Transverse colon (tissue), 4 donors: ENCODE measurements at regions not wholly inside any gene's neighbourhood (a gene's known extent, or its start where the extent isn't known, plus 50 kb on each side); places are given as distances from the start of the nearest gene placed in this dataset.

Experiments used
- EP300 ChIP-seq: sonication (generic); formaldehyde crosslinking; IDR thresholded peaks from one replicate; pipeline ENCODE4 v1.6.1; 2017; ENCODE audit warnings: antibody characterized with exemption, low read depth
- POLR2A ChIP-seq: fragments of 450-650 bp; IDR thresholded peaks from one replicate; pipeline ENCODE4 v1.6.1; 2016; ENCODE audit warnings: antibody characterized with exemption, mild to moderate bottlenecking, moderate library complexity
- POLR2AphosphoS5 ChIP-seq, 3 donors: sonication (generic); formaldehyde crosslinking; IDR thresholded peaks; one replicate each; pipeline ENCODE4 v1.6.1; 2016; ENCODE audit warnings: antibody characterized with exemption in 3 of 3
- TF ChIP-seq, protein P1 (sequence below), 5 experiments: fragments of 200-600 bp in 3 of 5; fragments of 450-650 bp in 2 of 5; sonication (generic) in 3 of 5; IDR thresholded peaks; 1 replicate in 2 of 5; 2 replicates in 3 of 5; pipeline ENCODE4 v1.5.1; 2016 to 2017; ENCODE audit warnings: antibody characterized with exemption in 5 of 5, inconsistent platforms in 3 of 5, mild to moderate bottlenecking in 2 of 5, moderate library complexity in 1 of 5

DNA sequence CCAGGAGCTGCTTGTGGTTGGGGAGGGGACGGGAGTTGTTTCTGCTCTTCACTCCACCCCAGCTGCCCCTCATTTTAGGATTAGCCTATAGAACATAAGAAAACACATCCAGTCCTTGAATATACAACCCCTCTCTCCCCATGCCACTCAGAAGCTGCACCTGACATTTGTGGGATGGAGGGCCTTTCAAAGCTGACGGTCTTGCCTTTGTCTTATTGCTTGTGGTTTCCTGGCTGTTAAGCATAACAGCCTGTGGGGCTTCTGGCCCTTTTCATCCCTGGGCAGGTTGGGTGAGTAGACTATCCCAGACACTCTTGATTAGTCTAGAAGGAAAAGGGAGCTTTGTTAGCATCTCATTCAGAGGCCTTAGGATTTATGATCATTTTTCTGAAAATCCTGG is 407.6 kb upstream of the BOD1L1 start:
- TF ChIP-seq, protein P1, sequence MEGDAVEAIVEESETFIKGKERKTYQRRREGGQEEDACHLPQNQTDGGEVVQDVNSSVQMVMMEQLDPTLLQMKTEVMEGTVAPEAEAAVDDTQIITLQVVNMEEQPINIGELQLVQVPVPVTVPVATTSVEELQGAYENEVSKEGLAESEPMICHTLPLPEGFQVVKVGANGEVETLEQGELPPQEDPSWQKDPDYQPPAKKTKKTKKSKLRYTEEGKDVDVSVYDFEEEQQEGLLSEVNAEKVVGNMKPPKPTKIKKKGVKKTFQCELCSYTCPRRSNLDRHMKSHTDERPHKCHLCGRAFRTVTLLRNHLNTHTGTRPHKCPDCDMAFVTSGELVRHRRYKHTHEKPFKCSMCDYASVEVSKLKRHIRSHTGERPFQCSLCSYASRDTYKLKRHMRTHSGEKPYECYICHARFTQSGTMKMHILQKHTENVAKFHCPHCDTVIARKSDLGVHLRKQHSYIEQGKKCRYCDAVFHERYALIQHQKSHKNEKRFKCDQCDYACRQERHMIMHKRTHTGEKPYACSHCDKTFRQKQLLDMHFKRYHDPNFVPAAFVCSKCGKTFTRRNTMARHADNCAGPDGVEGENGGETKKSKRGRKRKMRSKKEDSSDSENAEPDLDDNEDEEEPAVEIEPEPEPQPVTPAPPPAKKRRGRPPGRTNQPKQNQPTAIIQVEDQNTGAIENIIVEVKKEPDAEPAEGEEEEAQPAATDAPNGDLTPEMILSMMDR (IDR thresholded peaks at IDR 0.05), result no peak
- no peak for TF ChIP-seq EP300
- TF ChIP-seq POLR2A, result no peak
- no peak for TF ChIP-seq POLR2AphosphoS5 (IDR thresholded peaks at IDR 0.05)
